AG04449 (cell line): ENCODE measurements at regions not wholly inside any gene's neighbourhood (a gene's known extent, or its start where the extent isn't known, plus 50 kb on each side); places are given as distances from the start of the nearest gene placed in this dataset.

Experiments
- CTCF ChIA-PET: fragments of 350-600 bp; formaldehyde crosslinking; extraction: SDS; loops from one replicate; lab custom pipeline; 2021; ENCODE audit warnings: antibody characterized with exemption; lab: Yijun Ruan, JAX
- POLR2A ChIA-PET: fragments of 400-600, 350-600 bp; formaldehyde crosslinking; extraction: SDS; loops from one replicate; lab custom pipeline; 2020; ENCODE audit warnings: antibody characterized with exemption, inconsistent platforms; lab: Yijun Ruan, JAX
- DNase-seq: peaks from one replicate; pipeline ENCODE4 v3.0.0-alpha.2; 2010; ENCODE audit warnings: low read depth, low spot score
- H3K4me3 ChIP-seq: 2 replicates; pipeline ENCODE4 v1.5.1; 2011; ENCODE audit warnings: low read depth, mild to moderate bottlenecking, control low read depth, low read length
- CTCF ChIP-seq: IDR thresholded peaks from one replicate; pipeline ENCODE4 v1.5.1; 2011; ENCODE audit warnings: mild to moderate bottlenecking, moderate library complexity, low read length, control low read depth, inconsistent platforms; ENCODE audit not compliant: insufficient read depth; ENCODE audit errors: missing control alignments

DNA sequence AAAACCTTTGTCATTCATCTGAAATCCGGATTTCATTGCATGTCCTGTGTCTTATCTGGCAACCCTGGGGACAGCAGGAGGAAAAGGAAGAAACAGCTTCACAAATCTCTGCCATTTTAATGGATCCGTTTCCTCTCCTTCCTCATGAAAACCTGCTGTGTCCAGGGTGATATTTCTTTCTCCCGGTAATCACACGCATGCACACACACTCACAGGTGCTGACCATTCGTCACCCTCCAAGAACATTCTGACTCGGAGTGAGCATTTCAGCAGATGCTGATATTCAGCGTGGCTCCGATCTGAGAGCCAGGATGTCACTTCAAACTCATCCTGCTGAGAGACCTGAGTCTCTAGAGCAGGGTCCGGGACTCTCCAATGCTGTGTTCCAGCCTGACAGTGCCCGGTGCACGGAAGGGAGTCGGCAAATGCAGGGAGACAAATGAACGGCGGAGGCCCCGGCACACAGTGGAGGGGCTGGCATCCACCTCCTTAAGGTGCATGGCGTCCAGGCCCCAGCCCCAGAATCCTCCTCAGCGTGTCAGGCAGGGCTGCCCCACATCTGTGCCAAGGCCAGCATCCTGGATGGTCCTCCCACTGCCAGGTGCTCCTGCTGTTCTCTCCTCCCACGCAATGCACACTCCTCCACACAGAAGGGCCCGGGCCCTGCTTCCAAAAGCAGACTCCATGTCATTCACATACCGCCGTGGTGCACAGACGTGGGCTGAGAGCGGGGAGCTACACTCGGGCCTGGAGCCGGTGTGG lies 70.7 kb downstream of the RBFOX3 start:
- CTCF ChIA-PET: no interaction called here
- no peak for TF ChIP-seq CTCF
- no peak for DNase-seq
- H3K4me3 ChIP-seq: no peak overlapping the region
- POLR2A ChIA-PET: no interaction called here

- POLR2A ChIA-PET: no interaction called here
- no peak for TF ChIP-seq CTCF
- DNase-seq: no peak
- no peak overlapping the region for H3K4me3 ChIP-seq
- CTCF ChIA-PET: no interaction called here
These were observed 72.6 kb downstream of the RBFOX3 start for GRCh38 chr17:79538291-79538690.

GRCh38 chr17:79537686-79538085 lies 73.2 kb downstream of the RBFOX3 start:
- TF ChIP-seq CTCF: no peak

DNA sequence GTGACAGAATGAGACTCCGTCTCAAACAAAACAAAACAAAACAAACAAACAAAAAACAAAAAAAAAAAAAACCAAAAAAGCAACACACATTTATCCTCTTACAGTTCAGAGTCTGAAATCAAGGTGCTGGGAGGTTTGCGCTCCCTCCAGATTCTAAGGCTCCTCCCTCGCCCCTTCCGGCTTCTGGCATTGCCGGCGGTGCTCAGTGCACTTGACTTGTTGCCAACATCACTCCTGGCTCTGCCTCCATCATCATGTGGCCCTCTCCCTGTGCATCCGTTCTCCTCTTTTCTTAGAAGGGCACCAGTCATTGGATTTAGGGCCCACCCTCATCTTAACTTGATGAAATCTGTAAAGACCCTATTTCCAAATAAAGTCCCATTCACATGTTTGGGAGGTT lies 73.8 kb downstream of the RBFOX3 start:
- DNase-seq: no peak
- ChIA-PET POLR2A (no interaction called here), CTCF (no interaction called here)
- no peak overlapping the region for H3K4me3 ChIP-seq
- TF ChIP-seq CTCF: no peak

More at GRCh38 chr17:79537686-79538085, 73.2 kb downstream of the RBFOX3 start:
- POLR2A ChIA-PET: no interaction called here
- H3K4me3 ChIP-seq: no peak overlapping the region
- DNase-seq: no peak
- CTCF ChIA-PET: no interaction called here

DNA sequence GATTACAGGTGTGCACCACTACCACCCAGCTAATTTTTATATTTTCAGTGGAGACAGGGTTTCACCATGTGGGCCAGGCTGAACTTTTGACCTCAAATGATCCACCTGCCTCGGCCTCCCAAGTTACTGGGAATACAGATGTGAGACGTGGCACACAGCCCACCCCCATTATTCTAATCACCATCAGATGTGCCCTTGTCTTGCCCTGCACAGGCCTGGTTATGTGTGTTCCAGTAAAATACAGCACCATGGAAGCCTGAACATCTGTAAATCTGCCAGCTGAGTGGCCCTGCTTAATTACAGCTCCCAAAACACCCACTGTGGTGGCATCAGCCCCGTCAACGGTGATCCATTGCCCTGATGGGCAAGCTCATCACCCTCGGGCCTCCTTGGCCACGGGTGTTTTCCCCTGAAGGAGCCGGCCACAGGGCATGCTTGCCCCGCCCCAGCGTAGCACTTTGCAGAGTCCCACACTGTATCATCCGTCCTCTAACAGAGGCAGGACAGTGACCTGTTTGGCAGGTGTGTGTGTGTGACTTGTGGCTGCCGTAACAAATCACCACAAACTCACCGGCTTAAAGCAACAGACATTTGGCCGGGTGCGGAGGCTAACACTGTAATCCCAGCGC lies 74.5 kb downstream of the RBFOX3 start:
- H3K4me3 ChIP-seq: no peak overlapping the region
- TF ChIP-seq CTCF: no peak
- DNase-seq: no peak
- ChIA-PET CTCF (no interaction called here), POLR2A (no interaction called here)

GRCh38 chr17:79535728-79536025 lies 75.2 kb downstream of the RBFOX3 start:
- TF ChIP-seq CTCF: no peak
- CTCF ChIA-PET: no interaction called here
- H3K4me3 ChIP-seq: no peak overlapping the region
- POLR2A ChIA-PET: no interaction called here
- DNase-seq: no peak
